NCI-H82 treated with DMSO at 0.1 percent for 48 hours (cell line): ENCODE measurements at regions not wholly inside any gene's neighbourhood (a gene's known extent, or its start where the extent isn't known, plus 50 kb on each side); places are given as distances from the start of the nearest gene placed in this dataset.
"Not testable (repeated sequence)": the region's sequence is repeated elsewhere in the genome, so short reads cannot be mapped to it uniquely, and the experiment has no call there.

ENCODE experiments used
- DNase-seq: peaks from one replicate; lab custom pipeline; 2025; ENCODE audit not compliant: unreplicated experiment; lab: John Stamatoyannopoulos, UW

DNA sequence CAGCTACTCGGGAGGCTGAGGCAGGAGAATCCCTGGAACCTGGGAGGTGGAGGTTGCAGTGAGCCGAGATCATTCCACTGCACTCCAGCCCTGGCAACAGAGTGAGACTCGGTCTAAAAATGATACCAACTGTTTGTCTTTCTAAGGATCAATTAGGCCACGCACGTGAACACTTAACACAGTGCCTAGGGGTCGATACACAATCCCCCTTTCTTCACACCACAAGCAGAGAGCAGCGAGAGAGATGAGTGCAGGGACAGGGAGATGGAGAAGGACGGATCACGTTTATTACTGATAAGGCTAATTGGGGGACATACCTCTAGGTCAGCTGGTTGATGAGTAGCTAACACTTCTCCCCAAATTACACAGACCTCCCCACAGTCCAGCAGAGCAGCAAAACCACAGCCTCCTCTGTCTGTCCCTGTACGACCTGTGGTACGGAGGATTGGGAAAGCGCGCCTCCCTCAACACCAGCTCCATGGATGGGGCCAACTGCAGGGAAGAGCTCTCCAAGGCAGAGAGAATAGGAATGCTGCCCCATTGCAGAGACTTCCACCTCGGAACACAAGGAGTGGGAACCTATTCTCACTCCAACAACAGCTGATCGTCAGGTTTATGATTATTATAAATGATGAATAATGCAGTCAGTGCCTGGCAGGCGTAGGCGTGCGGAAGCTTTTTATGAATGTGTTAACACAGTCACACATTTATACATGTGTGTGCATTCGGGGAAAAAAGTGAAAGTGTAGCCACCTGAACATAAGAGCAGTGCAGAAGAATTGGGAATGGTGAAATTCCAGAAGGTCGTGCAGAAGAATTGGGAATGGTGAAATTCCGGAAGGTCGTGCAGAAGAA, 155.1 kb downstream of the C16orf95 start:
- DNase-seq: no peak

DNA sequence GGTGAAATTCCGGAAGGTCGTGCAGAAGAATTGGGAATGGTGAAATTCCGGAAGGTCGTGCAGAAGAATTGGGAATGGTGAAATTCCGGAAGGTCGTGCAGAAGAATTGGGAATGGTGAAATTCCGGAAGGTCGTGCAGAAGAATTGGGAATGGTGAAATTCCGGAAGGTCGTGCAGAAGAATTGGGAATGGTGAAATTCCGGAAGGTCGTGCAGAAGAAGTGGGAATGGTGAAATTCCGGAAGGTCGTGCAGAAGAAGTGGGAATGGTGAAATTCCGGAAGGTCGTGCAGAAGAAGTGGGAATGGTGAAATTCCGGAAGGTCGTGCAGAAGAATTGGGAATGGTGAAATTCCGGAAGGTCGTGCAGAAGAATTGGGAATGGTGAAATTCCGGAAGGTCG, 154.4 kb downstream of the C16orf95 start:
- not testable (repeated sequence) for DNase-seq

DNA sequence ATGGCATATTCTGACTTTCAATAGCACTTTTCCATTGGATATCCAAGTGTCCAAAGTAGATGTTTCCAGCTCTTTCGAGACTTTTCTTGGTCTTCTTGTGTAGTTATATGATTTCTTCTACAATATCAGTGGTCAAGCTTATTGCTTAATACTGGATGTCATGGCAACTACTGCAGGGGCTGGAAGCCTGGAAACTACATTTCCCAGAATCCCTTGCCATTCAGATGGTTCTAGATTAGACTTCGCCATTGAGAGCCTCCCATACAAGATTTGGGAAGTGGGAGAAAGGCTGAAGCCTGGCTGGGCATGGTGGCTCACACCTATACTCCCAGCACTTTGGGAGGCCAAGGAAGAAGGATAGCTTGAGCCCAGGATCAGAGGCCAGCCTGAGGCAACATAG, 153.6 kb downstream of the C16orf95 start:
- no peak for DNase-seq

DNA sequence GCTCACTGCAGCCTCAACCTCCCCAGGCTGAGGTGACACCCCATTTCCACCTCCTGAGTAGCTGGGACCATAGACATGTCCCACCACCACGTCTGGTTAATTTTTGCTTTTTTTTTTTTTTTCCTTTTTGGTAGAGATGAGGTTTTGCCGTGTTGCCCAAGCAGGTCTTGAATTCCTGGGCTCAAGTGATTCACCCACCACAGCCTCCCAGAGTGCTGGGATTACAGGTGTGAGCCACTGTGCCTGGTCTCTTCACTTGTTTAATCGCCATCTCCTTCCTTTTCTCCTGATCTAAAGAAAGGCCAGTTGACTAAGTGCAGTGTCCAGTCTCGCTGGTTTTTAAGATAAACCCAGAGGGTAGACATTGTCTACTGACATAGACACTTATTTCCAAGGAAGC, 152.0 kb downstream of the C16orf95 start:
- DNase-seq: no peak

DNA sequence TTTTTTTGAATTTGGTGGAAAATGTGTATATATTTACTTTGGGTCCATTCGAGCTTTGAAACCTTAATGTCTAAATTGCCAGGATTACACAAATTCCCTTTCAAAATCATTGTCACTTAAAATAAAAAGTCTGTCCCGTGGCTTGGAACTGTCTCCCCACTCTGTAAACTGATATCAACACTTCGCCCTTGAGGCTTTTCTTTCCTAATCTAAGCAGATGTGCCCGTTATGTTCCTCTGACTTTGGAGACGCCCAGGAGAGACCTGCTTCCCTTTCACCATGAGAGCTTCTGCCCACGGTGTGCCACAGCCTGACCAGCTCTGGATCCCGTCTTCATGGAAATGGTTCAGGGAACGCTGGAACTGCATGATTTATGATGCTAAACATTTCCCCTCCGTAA, 151.3 kb downstream of the C16orf95 start:
- DNase-seq: no peak

DNA sequence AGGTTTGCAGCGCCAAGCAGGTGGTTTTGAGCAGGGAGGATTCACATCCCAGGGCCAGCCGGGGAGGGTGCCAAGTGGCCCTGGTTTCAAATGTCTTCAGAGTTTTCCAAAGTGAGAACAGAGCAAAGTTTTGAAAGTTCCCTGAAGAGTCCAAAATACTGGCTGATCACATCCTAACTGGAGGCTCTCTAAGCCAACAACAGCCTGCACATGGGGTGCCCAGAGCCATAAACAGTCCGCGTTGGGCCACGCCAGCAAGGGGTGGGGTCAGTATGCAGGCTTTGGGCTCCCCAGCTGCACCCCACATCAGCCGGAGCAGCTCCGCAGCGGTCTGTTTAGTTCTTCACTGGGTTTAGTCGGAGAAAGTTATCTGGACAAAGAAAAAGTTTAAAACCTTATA, 150.9 kb downstream of the C16orf95 start:
- DNase-seq: no peak

DNA sequence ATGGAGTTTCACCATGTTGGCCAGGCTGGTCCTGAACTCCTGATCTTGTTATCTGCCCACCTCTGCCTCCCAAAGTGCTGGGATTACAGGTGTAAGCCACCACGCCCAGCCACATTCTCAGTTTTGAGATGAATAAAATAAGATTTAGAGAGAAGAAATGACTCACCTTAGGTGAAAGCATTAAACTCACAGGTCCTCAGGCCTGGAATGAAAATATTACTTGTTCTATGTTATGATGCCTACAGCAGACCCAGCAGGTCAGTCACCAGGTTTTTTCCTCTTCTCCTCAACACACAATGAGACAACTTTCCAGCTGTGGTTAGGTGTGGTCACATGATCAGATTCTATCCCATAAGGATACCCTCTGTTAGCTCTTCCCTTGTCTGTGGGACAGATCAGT, 150.3 kb downstream of the C16orf95 start:
- no peak for DNase-seq

DNA sequence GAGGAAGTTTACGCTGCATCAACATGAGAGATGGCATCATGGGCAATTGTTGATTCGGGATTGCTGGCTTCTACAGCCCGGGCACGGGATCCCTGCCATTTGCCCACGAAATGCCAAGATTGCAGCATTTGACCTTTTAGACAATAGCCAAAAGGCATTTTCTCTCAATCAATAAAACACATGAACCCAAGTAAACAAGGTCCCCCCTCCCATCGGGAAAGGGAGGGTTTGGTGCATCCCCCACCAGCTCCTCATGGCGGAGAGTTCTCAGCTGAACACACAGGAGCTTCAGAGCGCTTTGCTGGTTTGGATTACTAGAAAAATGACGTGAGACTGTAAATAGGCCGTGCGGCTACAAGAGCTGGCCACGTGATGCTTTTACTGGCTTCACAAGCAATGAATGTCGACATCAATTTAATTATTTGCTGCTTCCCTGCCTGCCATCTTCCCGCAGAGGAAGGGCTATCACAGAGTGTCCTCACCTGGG, 147.6 kb downstream of the C16orf95 start:
- no peak for DNase-seq

DNA sequence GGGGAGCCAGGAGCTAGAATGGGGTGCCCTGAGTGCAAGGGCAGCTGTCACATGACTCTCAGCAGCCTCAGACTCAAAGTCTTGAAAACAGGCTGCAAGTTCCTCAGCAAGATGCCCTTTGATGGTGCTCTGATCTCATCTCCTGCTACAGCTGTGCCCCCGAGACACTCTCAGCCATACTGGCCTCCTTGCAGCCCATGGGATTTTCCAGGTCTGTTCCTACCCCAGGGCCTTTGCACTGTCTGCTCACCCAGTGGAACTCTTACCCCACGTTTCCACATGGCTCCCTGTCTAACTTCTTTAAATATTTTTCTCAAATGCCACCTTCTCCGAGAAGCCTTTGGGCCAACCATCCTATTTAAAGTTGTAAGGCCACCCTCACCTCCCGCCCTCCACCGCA, 146.9 kb downstream of the C16orf95 start:
- no peak for DNase-seq

DNA sequence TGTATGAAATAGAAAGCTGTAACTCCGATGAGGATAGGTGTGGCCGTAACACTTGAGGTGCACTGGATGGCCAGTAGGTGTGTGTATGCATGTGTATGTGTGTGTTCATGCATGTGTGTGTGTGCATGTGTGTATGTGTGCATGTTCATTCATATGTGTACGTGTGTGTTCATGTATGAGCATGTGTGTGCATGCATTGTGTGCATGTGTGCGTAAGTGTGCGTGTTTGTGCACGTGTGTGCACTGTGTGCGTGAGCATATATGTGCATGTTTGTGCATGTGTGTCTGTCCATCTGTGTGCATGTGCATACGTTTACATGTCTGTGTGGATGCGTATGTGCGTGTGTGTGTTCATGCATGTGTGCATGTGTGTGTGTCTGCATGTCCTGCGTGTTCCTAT, 145.5 kb downstream of the C16orf95 start:
- no peak for DNase-seq

DNA sequence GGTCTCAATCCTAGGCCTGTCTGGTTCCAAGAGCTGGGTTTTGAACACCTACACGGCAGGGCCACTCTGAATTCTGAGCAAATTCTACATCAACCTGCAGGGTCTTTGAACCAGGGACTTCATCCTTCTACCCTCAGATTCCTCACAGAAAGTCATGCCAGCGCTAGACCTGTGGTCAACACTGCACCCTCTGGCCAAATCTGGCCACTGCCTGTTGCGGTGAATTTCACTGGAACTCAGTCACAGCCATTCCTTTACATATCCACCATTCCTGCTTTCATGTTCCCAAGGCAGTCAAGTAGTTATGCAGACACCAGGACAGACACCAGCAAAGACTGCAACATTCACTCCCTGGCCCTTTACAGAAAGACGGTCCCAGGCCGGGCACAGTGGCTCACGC, 144.6 kb downstream of the C16orf95 start:
- DNase-seq: no peak

DNA sequence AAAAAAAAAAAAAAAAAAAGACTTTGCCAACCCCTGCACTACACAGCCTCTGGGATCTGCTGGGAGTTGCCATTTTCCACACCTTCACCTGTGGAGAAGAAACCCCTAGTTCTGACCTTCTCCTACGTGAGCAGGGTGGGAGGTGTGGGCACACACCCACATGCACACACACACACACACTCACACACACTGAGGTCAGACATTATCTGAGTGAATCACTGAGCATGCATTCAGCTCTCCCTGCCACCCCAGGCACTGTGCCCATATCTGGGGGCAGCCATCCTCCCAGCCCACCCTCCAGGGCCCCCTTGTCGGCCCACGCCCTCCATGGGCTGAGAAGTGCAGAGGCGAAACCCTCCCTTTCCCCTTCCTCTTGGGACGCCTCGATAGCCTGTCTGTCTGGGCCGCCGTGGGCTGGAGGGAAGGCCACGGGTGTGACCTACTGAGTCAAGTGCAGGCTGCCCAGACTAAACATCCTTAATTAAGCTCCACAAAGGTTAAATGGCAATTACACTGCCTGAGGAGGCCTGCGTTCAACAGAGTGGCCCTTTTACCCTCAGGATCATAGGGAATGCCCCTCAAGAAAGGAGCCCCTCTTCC, 143.8 kb downstream of the C16orf95 start:
- no peak for DNase-seq

DNA sequence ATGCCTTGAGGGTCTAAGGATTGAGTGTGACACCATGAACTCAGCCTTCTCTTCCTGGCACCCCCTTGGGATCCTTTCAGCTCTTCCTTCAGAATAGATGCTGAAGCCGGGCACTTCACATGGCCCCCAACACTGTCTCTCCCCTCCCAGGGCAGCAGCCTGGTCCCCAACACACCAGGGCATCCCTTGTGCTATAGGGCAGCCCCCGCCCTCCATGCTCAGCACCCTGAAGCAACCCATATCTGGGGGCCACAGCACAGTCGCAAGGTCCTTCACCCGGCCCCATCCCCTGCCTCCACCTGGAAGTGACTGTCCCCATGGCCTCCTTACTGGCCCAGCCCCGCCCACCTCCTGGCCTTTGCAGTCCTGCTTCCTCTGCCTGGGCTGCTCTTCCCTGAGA, 143.1 kb downstream of the C16orf95 start:
- no peak for DNase-seq

DNA sequence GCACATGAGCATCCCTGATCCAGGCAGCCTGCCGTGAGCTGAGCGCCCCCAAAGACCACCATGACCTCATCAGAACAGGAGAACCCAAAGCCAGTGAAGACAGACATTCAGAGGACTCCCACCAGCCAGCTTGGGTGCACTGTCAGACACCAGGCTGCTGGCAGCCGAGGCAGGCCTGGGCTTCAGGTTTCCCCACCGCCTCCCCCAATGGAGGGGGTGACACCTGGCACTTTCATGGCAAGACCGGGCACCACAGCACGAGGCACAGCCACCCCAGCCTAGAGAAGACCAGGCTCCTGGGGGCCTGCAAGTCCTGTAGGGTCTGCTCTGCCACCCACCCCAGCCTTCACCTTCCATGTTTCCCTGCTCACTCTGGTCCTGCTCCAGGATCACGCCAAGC, 140.5 kb downstream of the C16orf95 start:
- DNase-seq: no peak

DNA sequence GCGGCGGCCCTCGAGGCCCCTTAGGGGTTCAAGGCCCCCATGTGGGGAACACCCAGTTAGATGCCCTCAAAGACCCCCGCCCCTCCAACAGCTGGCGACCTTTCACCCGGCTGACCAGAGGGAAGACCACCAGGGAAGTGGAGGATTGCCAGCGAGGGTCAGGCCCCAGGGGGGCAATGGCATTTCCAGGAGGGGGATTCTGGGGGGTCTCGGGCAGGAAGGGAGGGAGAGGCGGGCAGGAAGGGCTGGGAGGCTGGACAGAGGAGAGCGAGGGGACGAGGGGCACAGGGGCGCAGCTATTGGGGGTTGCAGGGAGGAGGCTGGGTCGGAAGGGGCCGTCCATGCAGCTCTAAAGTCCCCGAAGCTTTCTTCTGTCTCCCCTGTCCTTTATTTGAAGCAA, 139.5 kb downstream of the C16orf95 start:
- no peak for DNase-seq

DNA sequence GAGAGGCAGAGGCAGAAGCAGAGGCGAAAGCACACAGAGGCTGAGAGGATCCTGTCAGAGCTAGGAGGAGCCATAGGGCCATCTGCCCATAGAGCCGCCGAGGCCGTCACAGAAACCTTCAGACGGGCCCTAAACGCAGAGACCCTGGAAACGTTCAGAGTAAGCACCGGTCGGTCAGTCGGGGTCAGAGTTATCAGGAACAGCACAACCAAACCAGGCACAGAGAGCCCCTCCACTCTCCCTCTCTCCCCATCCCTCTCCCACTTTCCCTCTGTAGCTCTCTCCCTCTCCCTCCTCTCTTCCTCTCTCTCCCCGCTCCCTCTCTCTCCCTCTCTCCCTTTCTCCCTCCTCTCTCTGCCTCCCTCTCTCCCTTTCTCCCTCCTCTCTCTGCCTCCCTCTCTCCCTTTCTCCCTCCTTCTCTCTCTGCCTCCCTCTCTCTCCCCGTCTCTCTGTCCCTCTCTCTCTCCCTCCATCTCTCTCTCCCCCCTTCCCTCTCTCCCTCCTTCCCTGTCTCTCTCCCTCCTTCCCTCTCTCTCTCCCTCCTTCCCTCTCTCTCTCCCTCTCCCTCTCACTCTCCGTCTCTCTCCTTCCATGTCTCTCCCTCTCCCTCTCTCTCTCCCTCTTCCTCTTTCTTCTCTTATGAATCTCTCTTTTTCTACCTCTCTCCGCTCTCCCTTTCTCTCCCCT, 138.9 kb downstream of the C16orf95 start:
- no peak for DNase-seq

DNA sequence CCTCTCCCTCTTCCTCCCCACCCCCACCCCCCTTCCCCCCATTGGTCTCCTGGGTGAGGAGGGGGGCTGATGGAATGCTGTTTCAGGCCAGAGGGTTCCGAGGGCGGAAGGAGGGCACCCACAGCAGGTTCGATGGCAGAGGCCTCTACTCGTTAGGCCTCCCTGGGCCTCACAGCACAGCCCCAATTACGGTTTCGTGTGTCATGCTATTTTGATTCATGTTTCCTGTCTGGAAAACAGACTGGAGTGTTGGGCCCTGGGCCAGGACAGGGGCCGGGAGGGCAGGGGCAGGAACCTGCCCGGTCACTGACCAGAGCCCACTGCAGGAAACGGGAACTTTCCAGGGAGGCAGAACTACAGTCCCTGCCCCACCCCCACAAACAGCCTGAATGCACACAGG, 138.2 kb downstream of the C16orf95 start:
- DNase-seq: no peak

DNA sequence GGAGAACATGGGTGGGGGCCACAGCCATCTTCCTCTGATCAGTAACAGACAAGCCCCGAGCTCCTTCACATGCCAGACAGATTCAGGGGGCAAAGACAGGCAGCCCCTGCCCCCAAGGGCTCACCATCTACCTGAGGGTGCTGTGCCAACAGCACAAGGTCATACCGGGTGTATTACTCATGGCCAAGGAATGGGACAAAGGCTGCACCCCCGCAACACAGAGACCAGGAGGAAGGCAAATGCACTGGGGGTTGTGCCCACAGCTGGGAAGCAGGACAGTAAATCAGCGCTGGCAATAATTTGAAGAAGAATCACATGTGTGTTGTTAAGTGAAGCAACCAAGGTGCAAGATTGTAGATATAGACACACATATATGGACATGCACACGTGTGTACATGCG, 137.1 kb downstream of the C16orf95 start:
- no peak for DNase-seq

DNA sequence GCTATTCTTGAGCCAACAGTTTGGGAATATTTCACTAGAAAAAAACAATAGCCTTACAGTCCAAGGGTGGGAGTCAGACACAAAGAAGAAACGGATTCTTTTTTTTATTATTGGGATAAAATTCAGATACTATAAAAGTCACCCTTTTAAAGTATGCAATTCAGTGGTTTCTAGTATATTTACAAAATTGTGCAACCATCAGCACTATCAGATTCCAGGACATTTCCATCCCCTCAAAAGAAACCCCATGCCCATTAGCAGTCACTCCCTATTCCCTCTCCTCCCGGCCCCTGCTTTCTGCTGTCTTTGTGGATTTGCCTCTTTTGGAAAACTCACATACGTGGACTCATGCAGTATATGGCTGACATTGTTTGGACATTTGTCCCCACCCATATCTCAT, 134.4 kb downstream of the C16orf95 start:
- DNase-seq: no peak

DNA sequence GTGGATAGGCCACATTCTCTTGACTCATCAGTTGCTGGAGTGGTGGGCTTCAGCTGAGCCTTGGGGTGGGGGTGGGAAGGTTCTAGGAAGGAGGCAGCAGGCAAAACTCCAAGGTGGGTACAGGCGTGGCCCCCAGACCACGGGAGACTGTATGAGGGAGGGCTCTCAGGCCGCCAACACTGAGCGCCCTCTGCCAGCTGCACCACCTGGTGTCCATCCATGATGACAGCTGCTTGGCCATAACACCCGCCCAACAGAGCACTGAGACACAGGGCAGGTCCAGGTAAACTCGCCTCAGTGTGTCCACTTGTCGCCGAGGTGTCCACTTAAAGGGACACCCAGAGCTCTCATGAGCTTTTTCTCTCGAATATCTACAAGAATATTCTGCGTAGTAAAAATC, 133.5 kb downstream of the C16orf95 start:
- no peak for DNase-seq

DNA sequence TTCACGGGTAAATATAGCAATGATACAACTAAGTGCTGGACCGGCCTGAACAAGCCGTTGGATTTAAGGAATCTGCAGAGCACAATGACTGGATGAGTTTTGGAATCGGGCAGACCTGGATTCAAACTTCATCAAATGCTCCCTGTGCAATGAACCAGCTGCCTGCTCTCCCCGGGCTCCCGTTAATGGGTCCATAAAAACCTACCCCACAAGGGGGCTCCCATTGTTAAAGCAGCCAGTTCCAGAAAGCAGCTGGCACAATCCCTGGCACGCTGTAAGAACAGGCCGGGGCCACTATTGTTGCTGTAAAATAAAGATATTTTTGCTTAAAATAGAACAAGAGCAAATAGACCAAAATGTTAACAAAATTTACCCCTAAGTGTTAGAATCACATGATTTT, 131.9 kb downstream of the C16orf95 start:
- no peak for DNase-seq

DNA sequence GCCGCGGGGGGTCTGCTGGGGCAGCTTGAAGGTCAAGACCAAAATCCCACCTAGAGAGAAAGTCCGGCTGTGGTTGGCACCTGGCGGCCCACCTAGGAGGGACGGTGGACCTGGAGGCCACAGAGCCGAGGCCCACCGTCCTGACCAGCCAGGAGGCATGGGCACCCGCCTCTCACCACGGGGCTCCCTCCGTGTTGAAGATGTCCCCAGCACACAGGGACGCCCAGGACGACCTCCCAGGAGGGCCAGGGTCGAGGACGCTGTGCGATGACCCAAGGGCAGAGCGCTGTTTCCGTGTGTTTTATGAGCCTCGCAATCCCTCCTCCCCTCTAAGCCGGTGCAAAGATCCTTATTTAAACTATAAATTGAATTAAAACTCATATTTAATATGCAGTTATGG, 131.2 kb downstream of the C16orf95 start:
- no peak for DNase-seq
